GM19324 (cell line): ENCODE measurements at regions not wholly inside any gene's neighbourhood (a gene's known extent, or its start where the extent isn't known, plus 50 kb on each side); places are given as distances from the start of the nearest gene placed in this dataset.
"Not testable (repeated sequence)": the region's sequence is repeated elsewhere in the genome, so short reads cannot be mapped to it uniquely, and the experiment has no call there.

Experiments used
- ATAC-seq: cut with Tn5 transposase; IDR thresholded peaks from one replicate; pipeline ENCODE4 v1.9.1; 2021; ENCODE audit warnings: mild to moderate bottlenecking, moderate library complexity; ENCODE audit not compliant: unreplicated experiment, low FRiP score

- ATAC-seq, result no peak
Measured at GRCh38 chr13:26847281-26847680, 86.7 kb upstream of the GPR12 start.

- ATAC-seq, result not testable (repeated sequence)
Measured at GRCh38 chr13:26845063-26845462, 84.5 kb upstream of the GPR12 start.

- ATAC-seq, result no peak
Measured at GRCh38 chr13:26839682-26840081, 79.1 kb upstream of the GPR12 start.

- ATAC-seq, result no peak
Measured at GRCh38 chr13:26838821-26839220, 78.2 kb upstream of the GPR12 start.

GRCh38 chr13:26837997-26838396, 77.4 kb upstream of the GPR12 start:
- no peak for ATAC-seq

GRCh38 chr13:26837102-26837501, 76.5 kb upstream of the GPR12 start:
- ATAC-seq, result no peak

GRCh38 chr13:26836626-26837025, 76.0 kb upstream of the GPR12 start:
- ATAC-seq, result no peak

- ATAC-seq, result no peak
Measured at GRCh38 chr13:26834646-26835045, 74.1 kb upstream of the GPR12 start.

- ATAC-seq, result no peak
Measured at GRCh38 chr13:26831336-26831908, 70.8 kb upstream of the GPR12 start.

GRCh38 chr13:26829716-26830115, 69.1 kb upstream of the GPR12 start:
- ATAC-seq, result no peak

- no peak for ATAC-seq
Measured at GRCh38 chr13:26824581-26824980, 64.0 kb upstream of the GPR12 start.

- no peak for ATAC-seq
Measured at GRCh38 chr13:26822146-26822545, 61.6 kb upstream of the GPR12 start.

GRCh38 chr13:26821672-26822071, 61.1 kb upstream of the GPR12 start:
- no peak for ATAC-seq

GRCh38 chr13:26820871-26821270, 60.3 kb upstream of the GPR12 start:
- no peak for ATAC-seq

GRCh38 chr13:26819046-26819445, 58.5 kb upstream of the GPR12 start:
- ATAC-seq, result no peak

GRCh38 chr13:26816881-26817280, 56.3 kb upstream of the GPR12 start:
- ATAC-seq, result no peak

GRCh38 chr13:26813980-26814348, 53.4 kb upstream of the GPR12 start:
- no peak for ATAC-seq

GRCh38 chr13:26813321-26813979, 52.9 kb upstream of the GPR12 start:
- no peak for ATAC-seq

- ATAC-seq, result no peak
Measured at GRCh38 chr13:26811581-26811980, 51.0 kb upstream of the GPR12 start.
